ENCODE measurements at regions not wholly inside any gene's neighbourhood (a gene's known extent, or its start where the extent isn't known, plus 50 kb on each side); places are given as distances from the start of the nearest gene placed in this dataset.

- no peak for DNase-seq
- no peaks in the 10 kb centered on the region for H3K9me3 ChIP-seq (ENCODE audit: control insufficient read depth, low read length)
- no peak overlapping the region for H3K4me3 ChIP-seq (ENCODE audit: insufficient read depth, low read depth, low read length, poor library complexity, severe bottlenecking)
- no peaks in the 10 kb centered on the region for H3K36me3 ChIP-seq (ENCODE audit: control insufficient read depth, insufficient read depth, low read length)
- H3K27ac ChIP-seq (ENCODE audit: insufficient read depth, low read length, poor library complexity, severe bottlenecking), result no peak overlapping the region
- no peaks in the 10 kb centered on the region for H3K27me3 ChIP-seq (replicated peaks; ENCODE audit: control insufficient read depth, insufficient read depth, low read length, poor library complexity, severe bottlenecking)
- no peaks in the 10 kb centered on the region for H3K4me1 ChIP-seq (ENCODE audit: control insufficient read depth, insufficient read depth, low read length, poor library complexity, severe bottlenecking)
These were observed 596.0 kb upstream of the CDH11 start for GRCh38 chr16:65717846-65718245.

GRCh38 chr16:65716737-65717700 is 595.2 kb upstream of the CDH11 start:
- no peak for DNase-seq
- Histone ChIP-seq H3K4me1 (ENCODE audit: control insufficient read depth, insufficient read depth, low read length, poor library complexity, severe bottlenecking) (no peaks in the 10 kb centered on the region), H3K27me3 (replicated peaks; ENCODE audit: control insufficient read depth, insufficient read depth, low read length, poor library complexity, severe bottlenecking) (no peaks in the 10 kb centered on the region), H3K27ac (ENCODE audit: insufficient read depth, low read length, poor library complexity, severe bottlenecking) (no peak overlapping the region), H3K36me3 (ENCODE audit: control insufficient read depth, insufficient read depth, low read length) (no peaks in the 10 kb centered on the region), H3K4me3 (ENCODE audit: insufficient read depth, low read depth, low read length, poor library complexity, severe bottlenecking) (no peak overlapping the region), H3K9me3 (ENCODE audit: control insufficient read depth, low read length) (no peaks in the 10 kb centered on the region)

GRCh38 chr16:65713181-65713808 is 591.4 kb upstream of the CDH11 start:
- no peaks in the 10 kb centered on the region for H3K4me1 ChIP-seq (ENCODE audit: control insufficient read depth, insufficient read depth, low read length, poor library complexity, severe bottlenecking)
- no peak overlapping the region for H3K27ac ChIP-seq (ENCODE audit: insufficient read depth, low read length, poor library complexity, severe bottlenecking)
- no peaks in the 10 kb centered on the region for H3K27me3 ChIP-seq (replicated peaks; ENCODE audit: control insufficient read depth, insufficient read depth, low read length, poor library complexity, severe bottlenecking)
- no peak for DNase-seq
- no peak overlapping the region for H3K4me3 ChIP-seq (ENCODE audit: insufficient read depth, low read depth, low read length, poor library complexity, severe bottlenecking)
- no peaks in the 10 kb centered on the region for H3K9me3 ChIP-seq (ENCODE audit: control insufficient read depth, low read length)
- no peaks in the 10 kb centered on the region for H3K36me3 ChIP-seq (ENCODE audit: control insufficient read depth, insufficient read depth, low read length)

- no peak overlapping the region for H3K27ac ChIP-seq (ENCODE audit: insufficient read depth, low read length, poor library complexity, severe bottlenecking)
- H3K4me1 ChIP-seq (ENCODE audit: control insufficient read depth, insufficient read depth, low read length, poor library complexity, severe bottlenecking), result no peaks in the 10 kb centered on the region
- DNase-seq, result no peak
- no peak overlapping the region for H3K4me3 ChIP-seq (ENCODE audit: insufficient read depth, low read depth, low read length, poor library complexity, severe bottlenecking)
- no peaks in the 10 kb centered on the region for H3K36me3 ChIP-seq (ENCODE audit: control insufficient read depth, insufficient read depth, low read length)
- H3K27me3 ChIP-seq (replicated peaks; ENCODE audit: control insufficient read depth, insufficient read depth, low read length, poor library complexity, severe bottlenecking), result no peaks in the 10 kb centered on the region
- no peaks in the 10 kb centered on the region for H3K9me3 ChIP-seq (ENCODE audit: control insufficient read depth, low read length)
These were observed 588.2 kb upstream of the CDH11 start for GRCh38 chr16:65710107-65710506.

- Histone ChIP-seq H3K27me3 (replicated peaks; ENCODE audit: control insufficient read depth, insufficient read depth, low read length, poor library complexity, severe bottlenecking) (no peaks in the 10 kb centered on the region), H3K9me3 (ENCODE audit: control insufficient read depth, low read length) (no peaks in the 10 kb centered on the region), H3K4me1 (ENCODE audit: control insufficient read depth, insufficient read depth, low read length, poor library complexity, severe bottlenecking) (no peaks in the 10 kb centered on the region), H3K4me3 (ENCODE audit: insufficient read depth, low read depth, low read length, poor library complexity, severe bottlenecking) (no peak overlapping the region), H3K36me3 (ENCODE audit: control insufficient read depth, insufficient read depth, low read length) (no peaks in the 10 kb centered on the region), H3K27ac (ENCODE audit: insufficient read depth, low read length, poor library complexity, severe bottlenecking) (no peak overlapping the region)
- no peak for DNase-seq
These were observed 583.0 kb upstream of the CDH11 start for GRCh38 chr16:65704866-65705265.

- H3K36me3 ChIP-seq (ENCODE audit: control insufficient read depth, insufficient read depth, low read length), result no peaks in the 10 kb centered on the region
- no peaks in the 10 kb centered on the region for H3K9me3 ChIP-seq (ENCODE audit: control insufficient read depth, low read length)
- H3K27ac ChIP-seq (ENCODE audit: insufficient read depth, low read length, poor library complexity, severe bottlenecking), result no peak overlapping the region
- DNase-seq, result no peak
- no peaks in the 10 kb centered on the region for H3K27me3 ChIP-seq (replicated peaks; ENCODE audit: control insufficient read depth, insufficient read depth, low read length, poor library complexity, severe bottlenecking)
- H3K4me1 ChIP-seq (ENCODE audit: control insufficient read depth, insufficient read depth, low read length, poor library complexity, severe bottlenecking), result no peaks in the 10 kb centered on the region
- H3K4me3 ChIP-seq (ENCODE audit: insufficient read depth, low read depth, low read length, poor library complexity, severe bottlenecking), result no peak overlapping the region
These were observed 581.0 kb upstream of the CDH11 start for GRCh38 chr16:65702707-65703402.

GRCh38 chr16:65700596-65700995 is 578.7 kb upstream of the CDH11 start:
- DNase-seq, result no peak
- Histone ChIP-seq H3K9me3 (ENCODE audit: control insufficient read depth, low read length) (no peaks in the 10 kb centered on the region), H3K4me1 (ENCODE audit: control insufficient read depth, insufficient read depth, low read length, poor library complexity, severe bottlenecking) (no peaks in the 10 kb centered on the region)

GRCh38 chr16:65698791-65699321 is 577.0 kb upstream of the CDH11 start:
- Histone ChIP-seq H3K4me1 (ENCODE audit: control insufficient read depth, insufficient read depth, low read length, poor library complexity, severe bottlenecking) (no peaks in the 10 kb centered on the region), H3K36me3 (ENCODE audit: control insufficient read depth, insufficient read depth, low read length) (no peaks in the 10 kb centered on the region), H3K4me3 (ENCODE audit: insufficient read depth, low read depth, low read length, poor library complexity, severe bottlenecking) (no peak overlapping the region), H3K27me3 (replicated peaks; ENCODE audit: control insufficient read depth, insufficient read depth, low read length, poor library complexity, severe bottlenecking) (no peaks in the 10 kb centered on the region), H3K9me3 (ENCODE audit: control insufficient read depth, low read length) (no peaks in the 10 kb centered on the region), H3K27ac (ENCODE audit: insufficient read depth, low read length, poor library complexity, severe bottlenecking) (no peak overlapping the region)
- DNase-seq, result no peak

More at GRCh38 chr16:65700596-65700995, 578.7 kb upstream of the CDH11 start:
- Histone ChIP-seq H3K27ac (ENCODE audit: insufficient read depth, low read length, poor library complexity, severe bottlenecking) (no peak overlapping the region), H3K4me3 (ENCODE audit: insufficient read depth, low read depth, low read length, poor library complexity, severe bottlenecking) (no peak overlapping the region), H3K36me3 (ENCODE audit: control insufficient read depth, insufficient read depth, low read length) (no peaks in the 10 kb centered on the region), H3K27me3 (replicated peaks; ENCODE audit: control insufficient read depth, insufficient read depth, low read length, poor library complexity, severe bottlenecking) (no peaks in the 10 kb centered on the region)

- no peak overlapping the region for H3K27ac ChIP-seq (ENCODE audit: insufficient read depth, low read length, poor library complexity, severe bottlenecking)
- no peaks in the 10 kb centered on the region for H3K4me1 ChIP-seq (ENCODE audit: control insufficient read depth, insufficient read depth, low read length, poor library complexity, severe bottlenecking)
- no peaks in the 10 kb centered on the region for H3K9me3 ChIP-seq (ENCODE audit: control insufficient read depth, low read length)
- H3K27me3 ChIP-seq (replicated peaks; ENCODE audit: control insufficient read depth, insufficient read depth, low read length, poor library complexity, severe bottlenecking), result no peaks in the 10 kb centered on the region
- no peak overlapping the region for H3K4me3 ChIP-seq (ENCODE audit: insufficient read depth, low read depth, low read length, poor library complexity, severe bottlenecking)
- no peaks in the 10 kb centered on the region for H3K36me3 ChIP-seq (ENCODE audit: control insufficient read depth, insufficient read depth, low read length)
- no peak for DNase-seq
These were observed 575.7 kb upstream of the CDH11 start for GRCh38 chr16:65697521-65697920.
